ENCODE measurements at regions not wholly inside any gene's neighbourhood (a gene's known extent, or its start where the extent isn't known, plus 50 kb on each side); places are given as distances from the start of the nearest gene placed in this dataset.
A peak's percentile ranks its signal among the peaks of the same experiment; 100 is the strongest.
"Not testable (repeated sequence)": the region's sequence is repeated elsewhere in the genome, so short reads cannot be mapped to it uniquely, and the experiment has no call there.

DNA sequence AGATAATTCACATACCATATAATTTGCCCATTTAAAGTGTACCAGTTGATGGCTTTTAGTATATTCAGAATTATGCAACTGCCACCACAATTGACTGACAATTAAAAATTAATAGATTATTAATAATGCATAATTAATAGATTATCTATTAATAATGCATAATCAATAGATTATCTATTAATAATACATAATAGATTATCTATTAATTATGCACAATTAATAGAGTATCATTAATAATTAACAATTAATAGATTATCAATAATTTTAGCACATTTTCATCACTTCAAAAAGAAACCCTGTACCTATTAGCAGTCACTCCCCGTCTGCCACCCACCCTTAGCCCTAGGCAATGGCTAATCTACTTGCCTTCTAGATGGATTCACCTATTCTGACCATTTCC lies 108.6 kb upstream of the NR3C2 start:
- no peaks in the 10 kb centered on the region for H3K27me3 ChIP-seq
- DNase-seq, result no peak
- H3K4me3 ChIP-seq (replicated peaks in 1 of 3), result no peak overlapping the region
- WGBS, 2 donors, result 83 to 92% methylated on average over 1 of the region's 1 CpG
- H3K9me3 ChIP-seq, result no peaks in the 10 kb centered on the region
- TF ChIP-seq, protein P1, sequence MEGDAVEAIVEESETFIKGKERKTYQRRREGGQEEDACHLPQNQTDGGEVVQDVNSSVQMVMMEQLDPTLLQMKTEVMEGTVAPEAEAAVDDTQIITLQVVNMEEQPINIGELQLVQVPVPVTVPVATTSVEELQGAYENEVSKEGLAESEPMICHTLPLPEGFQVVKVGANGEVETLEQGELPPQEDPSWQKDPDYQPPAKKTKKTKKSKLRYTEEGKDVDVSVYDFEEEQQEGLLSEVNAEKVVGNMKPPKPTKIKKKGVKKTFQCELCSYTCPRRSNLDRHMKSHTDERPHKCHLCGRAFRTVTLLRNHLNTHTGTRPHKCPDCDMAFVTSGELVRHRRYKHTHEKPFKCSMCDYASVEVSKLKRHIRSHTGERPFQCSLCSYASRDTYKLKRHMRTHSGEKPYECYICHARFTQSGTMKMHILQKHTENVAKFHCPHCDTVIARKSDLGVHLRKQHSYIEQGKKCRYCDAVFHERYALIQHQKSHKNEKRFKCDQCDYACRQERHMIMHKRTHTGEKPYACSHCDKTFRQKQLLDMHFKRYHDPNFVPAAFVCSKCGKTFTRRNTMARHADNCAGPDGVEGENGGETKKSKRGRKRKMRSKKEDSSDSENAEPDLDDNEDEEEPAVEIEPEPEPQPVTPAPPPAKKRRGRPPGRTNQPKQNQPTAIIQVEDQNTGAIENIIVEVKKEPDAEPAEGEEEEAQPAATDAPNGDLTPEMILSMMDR (IDR thresholded peaks at IDR 0.05), result no peak
- TF ChIP-seq POLR2A (IDR thresholded peaks at IDR 0.05), result no peak
- no peak overlapping the region for H3K27ac ChIP-seq
- intact Hi-C loops (cut with DNase I), result no loop called here
- no peaks in the 10 kb centered on the region for H3K4me1 ChIP-seq
- no peaks in the 10 kb centered on the region for H3K36me3 ChIP-seq

DNA sequence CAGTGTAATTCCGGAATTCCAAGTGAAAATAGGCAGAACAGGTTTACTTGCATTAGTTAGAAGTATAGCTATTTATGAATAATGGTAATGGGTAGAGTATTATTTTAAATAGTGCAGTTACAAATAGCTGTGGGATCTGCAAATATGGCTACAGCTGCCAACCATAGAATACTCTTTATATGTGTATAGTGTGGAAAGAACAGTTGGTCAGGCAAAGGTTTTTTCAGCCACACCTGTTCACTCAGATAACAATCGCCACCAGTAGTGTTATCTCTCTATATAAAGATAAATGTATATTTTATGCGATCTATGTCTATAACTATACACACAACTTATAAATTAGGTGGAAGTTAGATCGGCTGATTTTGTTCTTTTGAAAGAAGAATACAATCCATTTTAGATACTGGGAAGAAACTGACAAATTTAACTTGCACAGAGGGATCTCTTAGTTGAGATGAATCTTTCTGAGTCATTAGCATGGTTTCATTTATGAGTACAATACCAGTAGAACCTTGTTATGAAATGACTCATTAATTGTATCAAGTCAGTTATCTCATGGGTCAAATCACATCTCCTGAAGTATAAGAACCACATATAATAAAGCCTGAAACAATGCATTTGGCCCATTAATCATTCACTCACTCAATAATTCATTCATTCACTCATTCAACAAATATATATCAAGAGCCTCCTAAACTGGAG lies 100.9 kb upstream of the NR3C2 start:
- H3K36me3 ChIP-seq, result no peaks in the 10 kb centered on the region
- no peaks in the 10 kb centered on the region for H3K4me1 ChIP-seq
- 95% methylated on average over 4 of the region's 4 CpGs for WGBS, 2 donors
- no peak overlapping the region for H3K27ac ChIP-seq
- H3K27me3 ChIP-seq, result no peaks in the 10 kb centered on the region
- no peak for TF ChIP-seq POLR2A (IDR thresholded peaks at IDR 0.05)
- TF ChIP-seq, protein P1 (IDR thresholded peaks at IDR 0.05), result no peak
- intact Hi-C loops (cut with DNase I), result no loop called here
- H3K9me3 ChIP-seq, result no peaks in the 10 kb centered on the region
- no peak for DNase-seq
- H3K4me3 ChIP-seq (replicated peaks in 1 of 3), result no peak overlapping the region

DNA sequence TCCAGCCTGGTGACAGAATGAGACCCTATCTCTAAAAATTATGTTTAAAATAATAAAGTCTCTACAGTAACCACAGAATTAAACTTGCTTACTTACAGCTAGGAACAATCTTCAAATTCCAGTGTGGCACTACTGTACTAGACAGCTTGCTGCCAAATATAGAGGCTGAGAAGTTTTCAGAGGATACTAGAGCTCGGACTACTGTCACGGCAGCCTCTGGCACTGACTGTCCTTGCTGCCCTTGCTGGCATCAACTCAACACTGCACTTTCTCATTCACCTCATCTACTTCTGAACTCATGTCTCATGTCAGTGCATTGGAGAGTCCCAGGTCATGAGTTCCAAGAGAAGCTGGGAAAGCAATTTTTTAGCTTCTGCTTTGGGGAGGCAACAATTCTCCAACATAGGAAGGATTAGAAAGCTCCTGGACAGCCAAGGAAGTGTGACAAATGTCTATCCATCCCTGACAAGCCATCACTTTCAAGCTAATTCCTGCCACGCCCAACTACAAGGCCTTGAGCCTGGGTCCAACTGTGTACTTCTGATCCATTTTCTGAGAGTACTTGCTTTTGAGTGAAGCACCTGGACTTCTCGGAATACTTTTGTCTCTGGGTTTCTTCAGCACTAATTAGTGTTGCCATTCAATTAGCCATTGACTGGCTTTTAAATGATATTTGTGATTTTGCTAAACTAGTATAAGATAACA lies 98.6 kb upstream of the NR3C2 start:
- TF ChIP-seq, protein P1 (IDR thresholded peaks at IDR 0.05), result no peak
- no peak for TF ChIP-seq POLR2A (IDR thresholded peaks at IDR 0.05)
- DNase-seq, result peak in 1 of 2 donors; percentile 26
- no peaks in the 10 kb centered on the region for H3K27me3 ChIP-seq
- H3K4me3 ChIP-seq (replicated peaks in 1 of 3), result no peak overlapping the region
- no peaks in the 10 kb centered on the region for H3K4me1 ChIP-seq
- WGBS, 2 donors, result 71 to 94% methylated on average over 4 of the region's 4 CpGs
- no peaks in the 10 kb centered on the region for H3K9me3 ChIP-seq
- H3K27ac ChIP-seq, result no peak overlapping the region
- H3K36me3 ChIP-seq, result no peaks in the 10 kb centered on the region
- intact Hi-C loops (cut with DNase I), result no loop called here

DNA sequence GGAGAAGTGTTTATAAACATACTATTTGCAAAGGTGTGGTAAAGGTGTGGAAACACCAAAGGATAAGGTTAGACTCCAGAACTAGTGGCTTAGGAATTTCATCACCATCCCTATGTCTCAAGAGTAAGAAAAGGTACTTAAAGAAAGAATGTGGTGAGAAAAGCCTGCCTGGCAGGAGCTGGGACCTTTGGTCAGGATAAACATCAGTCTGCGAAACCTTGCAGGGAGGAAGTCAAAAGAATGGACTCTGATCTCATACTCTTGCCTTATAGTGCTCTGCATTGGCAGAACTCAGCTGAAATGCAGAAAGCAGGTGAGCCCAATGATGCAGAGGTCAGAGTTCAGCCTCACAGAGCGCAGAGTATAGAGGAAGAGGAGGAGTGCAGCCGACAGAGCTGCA lies 97.2 kb upstream of the NR3C2 start:
- Histone ChIP-seq H3K9me3 (no peaks in the 10 kb centered on the region), H3K27ac (no peak overlapping the region), H3K27me3 (no peaks in the 10 kb centered on the region), H3K4me3 (replicated peaks in 1 of 3) (no peak overlapping the region), H3K36me3 (no peaks in the 10 kb centered on the region), H3K4me1 (no peaks in the 10 kb centered on the region)
- WGBS, 2 donors, result 77 to 78% methylated on average over 3 of the region's 3 CpGs
- peak; percentile 11 to 12 for DNase-seq
- TF ChIP-seq, protein P1 (IDR thresholded peaks at IDR 0.05), result no peak
- TF ChIP-seq POLR2A (IDR thresholded peaks at IDR 0.05), result no peak
- intact Hi-C loops (cut with DNase I), result no loop called here

DNA sequence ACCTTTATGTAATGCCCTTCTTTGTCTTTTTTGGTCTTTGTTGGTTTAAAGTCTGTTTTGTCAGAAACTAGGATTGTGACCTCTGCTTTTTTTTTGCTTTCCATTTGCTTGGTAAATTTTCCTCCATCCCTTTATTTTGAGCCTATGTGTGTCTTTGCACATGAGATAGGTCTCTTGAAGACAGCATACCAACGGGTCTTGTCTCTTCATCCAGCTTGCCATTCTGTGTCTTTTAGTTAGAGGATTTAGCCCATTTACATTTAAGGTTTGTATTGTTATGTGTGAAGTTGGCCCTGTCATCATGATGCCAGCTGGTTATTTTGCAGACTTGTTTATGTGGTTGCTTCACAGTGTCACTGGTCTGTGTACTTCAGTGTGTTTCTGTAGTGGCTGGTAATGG lies 91.6 kb upstream of the NR3C2 start:
- 100% methylated on average over 1 of the region's 1 CpG for WGBS, 2 donors
- H3K27me3 ChIP-seq; H3K4me3 ChIP-seq (replicated peaks in 1 of 3); H3K36me3 ChIP-seq; H3K9me3 ChIP-seq; DNase-seq; intact Hi-C loops (cut with DNase I); H3K4me1 ChIP-seq; H3K27ac ChIP-seq: not testable (repeated sequence)
